GM13977 (cell line): ENCODE measurements at regions not wholly inside any gene's neighbourhood (a gene's known extent, or its start where the extent isn't known, plus 50 kb on each side); places are given as distances from the start of the nearest gene placed in this dataset.

Experiments
- DNase-seq: peaks from one replicate; pipeline ENCODE4 v3.0.0; 2012; ENCODE audit warnings: low spot score
- CTCF ChIP-seq: IDR thresholded peaks from 2 replicates; pipeline ENCODE4 v1.5.1; 2012; ENCODE audit warnings: mild to moderate bottlenecking, control low read depth; ENCODE audit not compliant: insufficient read depth; ENCODE audit errors: extremely low read depth, missing control alignments
- in situ Hi-C: fragments of 300-500 bp; cut with MboI; formaldehyde crosslinking; loops from one replicate; pipeline ENCODE4 v1.12.0; 2022; ENCODE audit warnings: low sequenced_read_pairs, low pct_unique_long_range_greater_than_20kb, mixed read lengths, inconsistent platforms; ENCODE audit not compliant: unreplicated experiment

GRCh38 chr2:41920812-41921211 is 127.0 kb upstream of the PKDCC start:
- in situ Hi-C loops = no loop called here
- TF ChIP-seq CTCF = no peak
- no peak for DNase-seq

- in situ Hi-C loops = no loop called here
- DNase-seq = no peak
- TF ChIP-seq CTCF = no peak
These were observed 125.6 kb upstream of the PKDCC start for GRCh38 chr2:41922177-41922576.

GRCh38 chr2:41923156-41923786 is 124.5 kb upstream of the PKDCC start:
- in situ Hi-C loops = no loop called here
- no peak for TF ChIP-seq CTCF
- no peak for DNase-seq

GRCh38 chr2:41924024-41924423 is 123.8 kb upstream of the PKDCC start:
- DNase-seq = no peak
- TF ChIP-seq CTCF = no peak
- in situ Hi-C loops = no loop called here

GRCh38 chr2:41924709-41925408 is 123.0 kb upstream of the PKDCC start:
- no peak for TF ChIP-seq CTCF
- DNase-seq = no peak
- in situ Hi-C loops = no loop called here

GRCh38 chr2:41925712-41926111 is 122.1 kb upstream of the PKDCC start:
- in situ Hi-C loops = no loop called here
- no peak for TF ChIP-seq CTCF
- no peak for DNase-seq
